ENCODE measurements at regions not wholly inside any gene's neighbourhood (a gene's known extent, or its start where the extent isn't known, plus 50 kb on each side); places are given as distances from the start of the nearest gene placed in this dataset.

- Histone ChIP-seq H3K27ac (ENCODE audit: low read depth, low read length) (no peak overlapping the region), H3K56ac (replicated peaks; ENCODE audit: insufficient read length, low read depth, low read length) (no peak overlapping the region), H2BK120ac (replicated peaks; ENCODE audit: low read depth, low read length) (no peak overlapping the region), H2BK5ac (ENCODE audit: low read depth, low read length) (no peak overlapping the region), H4K91ac (replicated peaks; ENCODE audit: insufficient read length, low read length) (no peak overlapping the region), H3K23me2 (ENCODE audit: low read depth, low read length) (no peaks in the 10 kb centered on the region), H3K9ac (replicated peaks in 1 of 4; ENCODE audit: extremely low read depth in 1 of 4, low read depth in 3 of 4, low read length in 3 of 4) (no peak overlapping the region), H2BK20ac (ENCODE audit: low read length) (no peak overlapping the region), H2BK15ac (ENCODE audit: low read length) (no peak overlapping the region), H4K5ac (ENCODE audit: insufficient read length, low read depth, low read length) (no peak overlapping the region), H3K79me2 (ENCODE audit: control insufficient read depth in 1 of 2, insufficient read depth in 2 of 2, low read length in 2 of 2) (no peaks in the 10 kb centered on the region), H3K4ac (replicated peaks; ENCODE audit: insufficient read length, low read depth, low read length) (no peak overlapping the region), H3K27me3 (replicated peaks in 1 of 4; ENCODE audit: control insufficient read depth in 3 of 4, extremely low read depth in 1 of 4, insufficient read depth in 3 of 4, low read length in 3 of 4) (no peaks in the 10 kb centered on the region), H3K36me3 (ENCODE audit: control insufficient read depth in 2 of 4, insufficient read depth in 4 of 4, low read length in 3 of 4) (no peaks in the 10 kb centered on the region), H3K14ac (ENCODE audit: insufficient read length) (no peak overlapping the region), H3K79me1 (ENCODE audit: low read depth, low read length) (no peaks in the 10 kb centered on the region), H2AFZ (ENCODE audit: low read length) (no peak overlapping the region), H3K18ac (ENCODE audit: extremely low read depth, low read length) (no peak overlapping the region), H3K4me2 (ENCODE audit: insufficient read depth in 1 of 2, low read depth in 2 of 2, low read length in 2 of 2) (no peak overlapping the region), H2AK5ac (ENCODE audit: low read depth, low read length) (no peak overlapping the region), H3K23ac (ENCODE audit: insufficient read length) (no peak overlapping the region), H4K8ac (ENCODE audit: extremely low read depth, insufficient read depth, low read length) (no peak overlapping the region), H3K4me1 (replicated peaks in 1 of 4; ENCODE audit: control insufficient read depth in 3 of 4, insufficient read depth in 4 of 4, low read length in 3 of 4) (no peaks in the 10 kb centered on the region), H3K9me3 (ENCODE audit: insufficient read depth in 2 of 2, low read depth in 1 of 2, low read length in 1 of 2) (no peaks in the 10 kb centered on the region), H3K4me3 (ENCODE audit: extremely low read depth in 1 of 4, insufficient read depth in 2 of 4, low read depth in 3 of 4, low read length in 4 of 4) (no peak overlapping the region), H2BK12ac (ENCODE audit: low read depth, low read length) (no peak overlapping the region), H4K20me1 (replicated peaks in 1 of 2; ENCODE audit: control insufficient read depth in 1 of 2, insufficient read depth in 2 of 2, low read length in 2 of 2) (no peaks in the 10 kb centered on the region)
- ChIA-PET CTCF (ENCODE audit: partially characterized antibody) (no interaction called here), POLR2A (ENCODE audit: partially characterized antibody) (no interaction called here)
- TF ChIP-seq POLR2AphosphoS5 (IDR thresholded peaks at IDR 0.05; ENCODE audit: low read depth, low read length) = no peak
- TF ChIP-seq, protein P1, sequence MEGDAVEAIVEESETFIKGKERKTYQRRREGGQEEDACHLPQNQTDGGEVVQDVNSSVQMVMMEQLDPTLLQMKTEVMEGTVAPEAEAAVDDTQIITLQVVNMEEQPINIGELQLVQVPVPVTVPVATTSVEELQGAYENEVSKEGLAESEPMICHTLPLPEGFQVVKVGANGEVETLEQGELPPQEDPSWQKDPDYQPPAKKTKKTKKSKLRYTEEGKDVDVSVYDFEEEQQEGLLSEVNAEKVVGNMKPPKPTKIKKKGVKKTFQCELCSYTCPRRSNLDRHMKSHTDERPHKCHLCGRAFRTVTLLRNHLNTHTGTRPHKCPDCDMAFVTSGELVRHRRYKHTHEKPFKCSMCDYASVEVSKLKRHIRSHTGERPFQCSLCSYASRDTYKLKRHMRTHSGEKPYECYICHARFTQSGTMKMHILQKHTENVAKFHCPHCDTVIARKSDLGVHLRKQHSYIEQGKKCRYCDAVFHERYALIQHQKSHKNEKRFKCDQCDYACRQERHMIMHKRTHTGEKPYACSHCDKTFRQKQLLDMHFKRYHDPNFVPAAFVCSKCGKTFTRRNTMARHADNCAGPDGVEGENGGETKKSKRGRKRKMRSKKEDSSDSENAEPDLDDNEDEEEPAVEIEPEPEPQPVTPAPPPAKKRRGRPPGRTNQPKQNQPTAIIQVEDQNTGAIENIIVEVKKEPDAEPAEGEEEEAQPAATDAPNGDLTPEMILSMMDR (IDR thresholded peaks at IDR 0.05; ENCODE audit: control extremely low read depth in 1 of 3, insufficient read depth in 1 of 3, low read depth in 1 of 3, low read length in 3 of 3) = no peak
- no peak for TF ChIP-seq NRF1 (IDR thresholded peaks at IDR 0.05; ENCODE audit: low read depth, low read length)
- TF ChIP-seq POU5F1 (IDR thresholded peaks at IDR 0.05; ENCODE audit: low read depth, low read length) = no peak
- no peak for TF ChIP-seq ZNF274 (IDR thresholded peaks at IDR 0.05; ENCODE audit: borderline replicate concordance, extremely low read depth, low read length)
- no peak for TF ChIP-seq MAFK (IDR thresholded peaks at IDR 0.05; ENCODE audit: low read depth, low read length)
- TF ChIP-seq BCL11A (IDR thresholded peaks at IDR 0.05; ENCODE audit: low read depth in 2 of 2, low read length in 2 of 2) = no peak
- TF ChIP-seq RNF2 (IDR thresholded peaks at IDR 0.05; ENCODE audit: borderline replicate concordance, low read depth, low read length, missing control alignments, poor library complexity, severe bottlenecking) = no peak
- TF ChIP-seq CHD1 (IDR thresholded peaks at IDR 0.05; ENCODE audit: low read depth, low read length) = no peak
- no peak for TF ChIP-seq SIX5 (IDR thresholded peaks at IDR 0.05; ENCODE audit: low read depth, low read length)
- no peak for DNase-seq (ENCODE audit: low read depth in 1 of 2, low spot score in 2 of 2)
- WGBS, 2 experiments (ENCODE audit: extremely low coverage in 1 of 2, insufficient coverage in 1 of 2, insufficient read length in 1 of 2, insufficient replicate concordance in 2 of 2, low coverage in 1 of 2, low lambda C conversion rate in 2 of 2, missing lambda C conversion rate in 1 of 2) = 92% methylated on average over 1 of the region's 1 CpG; no CpG with 5 or more reads in 1 of the 2 experiments
- FAIRE-seq = no peak
Observed at GRCh38 chr5:89956838-89957237, 452.7 kb downstream of the CETN3 start.
